SK-N-SH treated with all-trans-retinoic acid at 6 μM for 48 hours (cell line): ENCODE measurements at regions not wholly inside any gene's neighbourhood (a gene's known extent, or its start where the extent isn't known, plus 50 kb on each side); places are given as distances from the start of the nearest gene placed in this dataset.

Experiments
- ATAC-seq: fragments of 200-7000 bp; cut with Tn5 transposase; 3 replicates; pipeline ENCODE4 v1.9.1; 2020; ENCODE audit warnings: mild to moderate bottlenecking, moderate library complexity
- ARNTL ChIP-seq: fragments of 450-650 bp; formaldehyde crosslinking; IDR thresholded peaks from 2 replicates; pipeline ENCODE4 v1.5.0; 2020; ENCODE audit warnings: low read depth, mild to moderate bottlenecking, moderate library complexity, borderline replicate concordance
- CSDC2 ChIP-seq: fragments of 250-450 bp; sonication (Bioruptor Pico); IDR thresholded peaks from 2 replicates; pipeline ENCODE4 v1.5.0; 2020; ENCODE audit warnings: mild to moderate bottlenecking, moderate library complexity
- GLIS3 ChIP-seq: fragments of 250-450 bp; sonication (Bioruptor Pico); IDR thresholded peaks from 2 replicates; pipeline ENCODE4 v1.5.0; 2020; ENCODE audit warnings: mild to moderate bottlenecking, moderate library complexity
- ISL1 ChIP-seq: fragments of 250-450 bp; sonication (Bioruptor Pico); IDR thresholded peaks from 2 replicates; pipeline ENCODE4 v2.1.2; 2022; ENCODE audit warnings: mild to moderate bottlenecking, moderate library complexity
- OSR1 ChIP-seq: fragments of 250-450 bp; sonication (Bioruptor Pico); IDR thresholded peaks from 2 replicates; pipeline ENCODE4 v1.8.0; 2022; ENCODE audit warnings: moderate library complexity, mild to moderate bottlenecking, inconsistent platforms
- PPARA ChIP-seq: fragments of 250-450 bp; sonication (Bioruptor Pico); IDR thresholded peaks from 2 replicates; pipeline ENCODE4 v1.5.0; 2020; ENCODE audit warnings: mild to moderate bottlenecking, borderline replicate concordance
- RARB ChIP-seq: fragments of 250-450 bp; sonication (Bioruptor Pico); IDR thresholded peaks from 2 replicates; pipeline ENCODE4 v1.8.0; 2021; ENCODE audit warnings: mild to moderate bottlenecking, moderate library complexity
- SNAI2 ChIP-seq: fragments of 250-450 bp; sonication (Bioruptor Pico); IDR thresholded peaks from 2 replicates; pipeline ENCODE4 v1.5.0; 2020; ENCODE audit warnings: mild to moderate bottlenecking, moderate library complexity
- TCF4 ChIP-seq: fragments of 250-450 bp; sonication (Bioruptor Pico); IDR thresholded peaks from 2 replicates; pipeline ENCODE4 v1.8.0; 2021; ENCODE audit warnings: mild to moderate bottlenecking, moderate library complexity, borderline replicate concordance
- ZFP3 ChIP-seq: fragments of 250-450 bp; sonication (Bioruptor Pico); IDR thresholded peaks from 2 replicates; pipeline ENCODE4 v1.5.0; 2020; ENCODE audit warnings: mild to moderate bottlenecking, moderate library complexity
- ZFP30 ChIP-seq: fragments of 450-650 bp; formaldehyde crosslinking; IDR thresholded peaks from 2 replicates; pipeline ENCODE4 v1.5.0; 2022; ENCODE audit warnings: mild to moderate bottlenecking, moderate library complexity
- ZNF565 ChIP-seq: fragments of 450-650 bp; formaldehyde crosslinking; conservative IDR thresholded peaks from 2 replicates; pipeline ENCODE4 v1.5.0; 2020; ENCODE audit warnings: low read depth, mild to moderate bottlenecking, moderate library complexity
- ZNF70 ChIP-seq: fragments of 450-650 bp; formaldehyde crosslinking; IDR thresholded peaks from 2 replicates; pipeline ENCODE4 v1.5.0; 2020; ENCODE audit warnings: mild to moderate bottlenecking, moderate library complexity
- ZNF8 ChIP-seq: fragments of 450-650 bp; formaldehyde crosslinking; IDR thresholded peaks from 2 replicates; pipeline ENCODE4 v1.5.0; 2020; ENCODE audit warnings: mild to moderate bottlenecking, moderate library complexity
- TF ChIP-seq, protein P1 (sequence below): fragments of 250-450 bp; sonication (Bioruptor Pico); IDR thresholded peaks from 2 replicates; pipeline ENCODE4 v1.5.0; 2020; ENCODE audit warnings: mild to moderate bottlenecking, moderate library complexity
- TF ChIP-seq, protein P2 (sequence below): fragments of 250-450 bp; sonication (Bioruptor Pico); IDR thresholded peaks from 2 replicates; pipeline ENCODE4 v1.5.1; 2021; ENCODE audit warnings: mild to moderate bottlenecking, moderate library complexity
- TF ChIP-seq, protein P3 (sequence below): fragments of 250-450 bp; sonication (Bioruptor Pico); IDR thresholded peaks from 2 replicates; pipeline ENCODE4 v1.8.0; 2021; ENCODE audit warnings: low read depth, mild to moderate bottlenecking, moderate library complexity, borderline replicate concordance

DNA sequence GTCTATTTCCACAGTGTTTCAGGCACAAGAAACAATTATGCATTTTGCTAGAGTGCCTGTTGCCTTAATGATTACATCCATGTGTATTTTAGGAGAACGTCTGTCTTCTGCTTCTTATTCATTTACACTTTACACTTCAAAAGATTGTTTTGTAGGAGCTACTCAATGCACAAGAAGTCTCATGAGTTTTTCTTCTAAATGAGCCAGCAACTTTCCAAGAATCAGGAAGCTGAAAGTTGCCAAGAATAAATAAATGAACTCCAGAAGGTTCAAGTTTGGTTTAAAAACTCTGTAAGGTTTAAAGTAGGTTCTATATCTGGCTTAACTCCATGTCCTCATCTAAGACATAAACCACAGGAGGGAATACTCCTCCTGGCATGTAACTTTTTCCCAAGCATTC lies 103.8 kb upstream of the ADPGK start:
- ATAC-seq: no peak
- TF ChIP-seq OSR1 (CRISPR knock-in tag) (no peak), SNAI2 (no peak), ZFP3 (CRISPR knock-in tag) (no peak), ZFP30 (CRISPR knock-in tag) (no peak), GLIS3 (CRISPR knock-in tag) (no peak), RARB (CRISPR knock-in tag) (no peak), CSDC2 (CRISPR knock-in tag) (no peak), ZNF8 (no peak), ISL1 (CRISPR knock-in tag) (no peak), ZNF565 (CRISPR knock-in tag) (no peak), ZNF70 (CRISPR knock-in tag) (no peak), TCF4 (CRISPR knock-in tag) (no peak)
- TF ChIP-seq, protein P1, sequence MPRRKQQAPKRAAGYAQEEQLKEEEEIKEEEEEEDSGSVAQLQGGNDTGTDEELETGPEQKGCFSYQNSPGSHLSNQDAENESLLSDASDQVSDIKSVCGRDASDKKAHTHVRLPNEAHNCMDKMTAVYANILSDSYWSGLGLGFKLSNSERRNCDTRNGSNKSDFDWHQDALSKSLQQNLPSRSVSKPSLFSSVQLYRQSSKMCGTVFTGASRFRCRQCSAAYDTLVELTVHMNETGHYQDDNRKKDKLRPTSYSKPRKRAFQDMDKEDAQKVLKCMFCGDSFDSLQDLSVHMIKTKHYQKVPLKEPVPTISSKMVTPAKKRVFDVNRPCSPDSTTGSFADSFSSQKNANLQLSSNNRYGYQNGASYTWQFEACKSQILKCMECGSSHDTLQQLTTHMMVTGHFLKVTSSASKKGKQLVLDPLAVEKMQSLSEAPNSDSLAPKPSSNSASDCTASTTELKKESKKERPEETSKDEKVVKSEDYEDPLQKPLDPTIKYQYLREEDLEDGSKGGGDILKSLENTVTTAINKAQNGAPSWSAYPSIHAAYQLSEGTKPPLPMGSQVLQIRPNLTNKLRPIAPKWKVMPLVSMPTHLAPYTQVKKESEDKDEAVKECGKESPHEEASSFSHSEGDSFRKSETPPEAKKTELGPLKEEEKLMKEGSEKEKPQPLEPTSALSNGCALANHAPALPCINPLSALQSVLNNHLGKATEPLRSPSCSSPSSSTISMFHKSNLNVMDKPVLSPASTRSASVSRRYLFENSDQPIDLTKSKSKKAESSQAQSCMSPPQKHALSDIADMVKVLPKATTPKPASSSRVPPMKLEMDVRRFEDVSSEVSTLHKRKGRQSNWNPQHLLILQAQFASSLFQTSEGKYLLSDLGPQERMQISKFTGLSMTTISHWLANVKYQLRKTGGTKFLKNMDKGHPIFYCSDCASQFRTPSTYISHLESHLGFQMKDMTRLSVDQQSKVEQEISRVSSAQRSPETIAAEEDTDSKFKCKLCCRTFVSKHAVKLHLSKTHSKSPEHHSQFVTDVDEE (CRISPR knock-in tag): no peak

DNA sequence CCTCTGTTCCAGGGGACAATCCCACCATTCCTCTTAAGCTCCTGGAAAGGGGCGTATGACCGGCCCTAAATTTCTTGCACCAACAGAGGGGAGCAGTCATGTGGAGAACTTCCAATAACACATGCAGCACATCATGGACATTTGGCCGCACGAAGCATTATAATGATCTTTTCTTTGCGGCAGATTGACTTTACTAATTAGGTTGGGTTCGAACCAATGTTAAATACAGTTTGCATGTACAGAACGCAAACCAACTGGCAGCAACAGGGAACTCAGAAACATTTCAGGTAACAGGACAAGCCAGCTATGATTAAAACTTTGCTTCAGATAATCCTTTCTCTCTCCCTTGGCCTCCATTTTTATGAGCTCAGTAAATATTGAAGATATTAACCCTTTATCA lies 100.8 kb upstream of the ADPGK start:
- ATAC-seq: no peak
- TF ChIP-seq, protein P2, sequence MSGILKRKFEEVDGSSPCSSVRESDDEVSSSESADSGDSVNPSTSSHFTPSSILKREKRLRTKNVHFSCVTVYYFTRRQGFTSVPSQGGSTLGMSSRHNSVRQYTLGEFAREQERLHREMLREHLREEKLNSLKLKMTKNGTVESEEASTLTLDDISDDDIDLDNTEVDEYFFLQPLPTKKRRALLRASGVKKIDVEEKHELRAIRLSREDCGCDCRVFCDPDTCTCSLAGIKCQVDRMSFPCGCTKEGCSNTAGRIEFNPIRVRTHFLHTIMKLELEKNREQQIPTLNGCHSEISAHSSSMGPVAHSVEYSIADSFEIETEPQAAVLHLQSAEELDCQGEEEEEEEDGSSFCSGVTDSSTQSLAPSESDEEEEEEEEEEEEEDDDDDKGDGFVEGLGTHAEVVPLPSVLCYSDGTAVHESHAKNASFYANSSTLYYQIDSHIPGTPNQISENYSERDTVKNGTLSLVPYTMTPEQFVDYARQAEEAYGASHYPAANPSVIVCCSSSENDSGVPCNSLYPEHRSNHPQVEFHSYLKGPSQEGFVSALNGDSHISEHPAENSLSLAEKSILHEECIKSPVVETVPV (CRISPR knock-in tag): no peak
- TF ChIP-seq OSR1 (CRISPR knock-in tag) (no peak), ARNTL (CRISPR knock-in tag) (no peak)

DNA sequence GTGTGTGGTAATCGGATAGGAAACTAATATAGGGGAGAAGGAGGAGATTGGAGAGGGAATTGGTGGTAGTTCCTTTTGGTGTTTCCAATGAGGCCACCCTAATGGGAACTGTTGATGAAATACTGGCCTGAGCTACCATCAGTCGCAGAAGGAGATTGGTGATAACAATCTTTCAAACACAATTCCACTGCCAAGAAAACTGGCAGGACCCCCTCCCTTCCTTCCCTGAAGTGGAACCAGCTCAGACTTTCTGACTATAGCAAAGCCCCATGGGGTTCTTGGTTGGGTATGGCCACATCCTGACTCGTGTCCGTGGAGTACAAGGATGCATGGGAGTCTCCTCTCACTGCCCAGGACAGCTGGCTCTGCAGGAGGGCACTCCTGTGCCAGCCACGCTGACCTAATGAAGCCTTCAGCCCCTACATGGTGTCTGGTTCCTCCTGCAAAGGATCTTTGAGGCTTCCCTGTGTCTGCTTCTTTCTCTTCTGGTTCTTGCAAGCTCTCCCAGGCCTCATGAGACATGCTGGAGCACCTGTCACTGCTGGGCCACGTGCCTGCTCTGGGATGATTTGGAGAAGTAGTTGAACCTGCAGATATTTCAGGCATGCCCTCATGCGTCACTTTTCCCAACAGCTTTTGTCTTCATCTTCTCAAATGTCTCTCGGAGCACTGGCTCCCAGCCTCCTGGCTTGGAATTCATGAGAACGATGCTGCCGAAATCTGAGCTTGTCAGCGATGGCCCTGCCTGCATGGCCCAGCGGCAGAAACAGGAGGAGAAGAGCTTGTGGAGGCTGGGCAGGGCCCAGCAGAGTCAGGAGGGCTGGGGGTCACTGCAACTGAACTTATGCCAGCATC lies 90.0 kb upstream of the ADPGK start:
- TF ChIP-seq GLIS3 (CRISPR knock-in tag) (no peak), ISL1 (CRISPR knock-in tag) (no peak), PPARA (CRISPR knock-in tag) (no peak), CSDC2 (CRISPR knock-in tag) (no peak), TCF4 (CRISPR knock-in tag) (no peak), OSR1 (CRISPR knock-in tag) (no peak)
- TF ChIP-seq, protein P3, sequence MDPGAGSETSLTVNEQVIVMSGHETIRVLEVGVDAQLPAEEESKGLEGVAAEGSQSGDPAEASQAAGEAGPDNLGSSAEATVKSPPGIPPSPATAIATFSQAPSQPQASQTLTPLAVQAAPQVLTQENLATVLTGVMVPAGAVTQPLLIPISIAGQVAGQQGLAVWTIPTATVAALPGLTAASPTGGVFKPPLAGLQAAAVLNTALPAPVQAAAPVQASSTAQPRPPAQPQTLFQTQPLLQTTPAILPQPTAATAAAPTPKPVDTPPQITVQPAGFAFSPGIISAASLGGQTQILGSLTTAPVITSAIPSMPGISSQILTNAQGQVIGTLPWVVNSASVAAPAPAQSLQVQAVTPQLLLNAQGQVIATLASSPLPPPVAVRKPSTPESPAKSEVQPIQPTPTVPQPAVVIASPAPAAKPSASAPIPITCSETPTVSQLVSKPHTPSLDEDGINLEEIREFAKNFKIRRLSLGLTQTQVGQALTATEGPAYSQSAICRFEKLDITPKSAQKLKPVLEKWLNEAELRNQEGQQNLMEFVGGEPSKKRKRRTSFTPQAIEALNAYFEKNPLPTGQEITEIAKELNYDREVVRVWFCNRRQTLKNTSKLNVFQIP (CRISPR knock-in tag): no peak
- no peak for ATAC-seq

DNA sequence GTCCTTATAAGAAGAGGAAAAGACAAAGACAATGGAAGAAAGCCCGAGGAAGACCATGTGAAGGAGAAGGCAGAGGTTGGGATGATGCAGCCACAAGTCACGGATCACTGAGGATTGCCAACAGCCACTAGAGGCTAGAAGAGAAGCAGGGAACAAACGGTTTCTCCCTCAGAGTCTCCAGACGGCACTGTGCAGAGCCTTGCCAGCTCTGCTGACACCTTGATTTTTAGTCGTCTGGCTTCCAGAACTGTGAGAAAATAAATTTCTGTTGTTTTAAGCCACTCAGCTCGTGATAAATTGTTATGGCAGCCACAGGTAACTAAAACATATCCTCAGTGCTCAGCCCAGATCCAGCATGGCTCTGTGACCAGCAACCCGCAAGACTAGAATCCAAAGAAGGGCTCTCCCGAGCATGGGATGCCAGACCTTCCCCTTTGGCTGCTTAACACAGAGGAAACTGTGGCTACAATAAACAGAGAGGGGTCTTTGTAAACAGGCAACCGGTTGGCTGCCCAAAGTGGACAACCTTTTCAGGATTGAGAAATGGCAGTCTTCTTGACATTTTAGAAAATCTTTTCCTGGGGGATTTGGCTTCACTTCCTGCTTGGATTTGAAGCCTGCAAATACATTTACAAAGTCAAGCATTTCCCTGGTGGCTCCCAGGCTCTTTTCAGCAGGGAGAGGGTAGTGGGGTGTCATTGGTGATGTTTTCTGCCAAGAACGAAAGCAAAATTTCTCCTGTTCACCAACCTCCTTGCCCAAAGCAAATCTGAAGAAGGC lies 88.7 kb upstream of the ADPGK start:
- TF ChIP-seq, protein P2 (CRISPR knock-in tag): no peak
- TF ChIP-seq ZNF565 (CRISPR knock-in tag): no peak
- no peak for ATAC-seq
